ENCODE measurements at regions not wholly inside any gene's neighbourhood (a gene's known extent, or its start where the extent isn't known, plus 50 kb on each side); places are given as distances from the start of the nearest gene placed in this dataset.
"Not testable (repeated sequence)": the region's sequence is repeated elsewhere in the genome, so short reads cannot be mapped to it uniquely, and the experiment has no call there.

DNA sequence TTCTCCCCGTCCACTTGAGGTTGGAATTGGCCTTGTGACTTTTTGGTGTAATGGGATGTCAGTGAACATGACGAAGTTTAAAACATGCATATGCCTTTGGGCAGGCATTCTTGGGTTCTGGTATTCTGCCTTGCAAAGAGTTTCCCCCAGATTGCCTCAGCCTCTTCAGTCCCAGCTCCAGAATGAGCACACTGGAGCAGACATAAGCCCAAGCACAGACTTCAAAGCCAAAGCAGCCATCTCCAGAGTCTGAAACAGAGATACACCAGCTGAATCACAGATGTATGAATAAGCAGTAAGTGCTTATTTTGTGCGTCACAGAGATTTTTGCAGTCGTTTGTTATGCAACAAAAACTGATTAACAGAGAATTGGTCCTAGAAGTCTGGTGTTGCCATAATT is 546.0 kb downstream of the FRK start:
- TF ChIP-seq, protein P1, sequence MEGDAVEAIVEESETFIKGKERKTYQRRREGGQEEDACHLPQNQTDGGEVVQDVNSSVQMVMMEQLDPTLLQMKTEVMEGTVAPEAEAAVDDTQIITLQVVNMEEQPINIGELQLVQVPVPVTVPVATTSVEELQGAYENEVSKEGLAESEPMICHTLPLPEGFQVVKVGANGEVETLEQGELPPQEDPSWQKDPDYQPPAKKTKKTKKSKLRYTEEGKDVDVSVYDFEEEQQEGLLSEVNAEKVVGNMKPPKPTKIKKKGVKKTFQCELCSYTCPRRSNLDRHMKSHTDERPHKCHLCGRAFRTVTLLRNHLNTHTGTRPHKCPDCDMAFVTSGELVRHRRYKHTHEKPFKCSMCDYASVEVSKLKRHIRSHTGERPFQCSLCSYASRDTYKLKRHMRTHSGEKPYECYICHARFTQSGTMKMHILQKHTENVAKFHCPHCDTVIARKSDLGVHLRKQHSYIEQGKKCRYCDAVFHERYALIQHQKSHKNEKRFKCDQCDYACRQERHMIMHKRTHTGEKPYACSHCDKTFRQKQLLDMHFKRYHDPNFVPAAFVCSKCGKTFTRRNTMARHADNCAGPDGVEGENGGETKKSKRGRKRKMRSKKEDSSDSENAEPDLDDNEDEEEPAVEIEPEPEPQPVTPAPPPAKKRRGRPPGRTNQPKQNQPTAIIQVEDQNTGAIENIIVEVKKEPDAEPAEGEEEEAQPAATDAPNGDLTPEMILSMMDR (IDR thresholded peaks at IDR 0.05) = no peak
- H3K4me1 ChIP-seq = no peaks in the 10 kb centered on the region
- intact Hi-C loops (cut with DNase I; ENCODE audit: low total_unique reads) = loop anchor here (5.0 kb wide), 1 partner anchor 1868 kb away; no protein-coding TSS in a partner anchor
- no peak overlapping the region for H3K4me3 ChIP-seq
- no peak overlapping the region for H3K27ac ChIP-seq
- DNase-seq = no peak
- no peaks in the 10 kb centered on the region for H3K27me3 ChIP-seq
- H3K36me3 ChIP-seq = no peaks in the 10 kb centered on the region
- H3K9me3 ChIP-seq = peaks cover 0 to 7% (median 0%) of the 10 kb centered on the region in 3 donors

- no peak overlapping the region for H3K4me3 ChIP-seq
- no peak for DNase-seq
- intact Hi-C loops (cut with DNase I; ENCODE audit: low total_unique reads) = no loop called here
These were observed 547.8 kb downstream of the FRK start for GRCh38 chr6:115512923-115513322.

GRCh38 chr6:115511771-115512170 is 548.9 kb downstream of the FRK start:
- H3K4me1 ChIP-seq = no peaks in the 10 kb centered on the region
- no peaks in the 10 kb centered on the region for H3K27me3 ChIP-seq
- no peak overlapping the region for H3K4me3 ChIP-seq
- DNase-seq = no peak
- no peaks in the 10 kb centered on the region for H3K36me3 ChIP-seq
- intact Hi-C loops (cut with DNase I; ENCODE audit: low total_unique reads) = no loop called here
- TF ChIP-seq, protein P1 (IDR thresholded peaks at IDR 0.05) = no peak
- no peaks in the 10 kb centered on the region for H3K9me3 ChIP-seq
- H3K27ac ChIP-seq = no peak overlapping the region

More at GRCh38 chr6:115512923-115513322, 547.8 kb downstream of the FRK start:
- TF ChIP-seq, protein P1 (IDR thresholded peaks at IDR 0.05) = no peak
- Histone ChIP-seq H3K27me3 (no peaks in the 10 kb centered on the region), H3K9me3 (no peaks in the 10 kb centered on the region), H3K4me1 (no peaks in the 10 kb centered on the region), H3K36me3 (no peaks in the 10 kb centered on the region), H3K27ac (no peak overlapping the region)

DNA sequence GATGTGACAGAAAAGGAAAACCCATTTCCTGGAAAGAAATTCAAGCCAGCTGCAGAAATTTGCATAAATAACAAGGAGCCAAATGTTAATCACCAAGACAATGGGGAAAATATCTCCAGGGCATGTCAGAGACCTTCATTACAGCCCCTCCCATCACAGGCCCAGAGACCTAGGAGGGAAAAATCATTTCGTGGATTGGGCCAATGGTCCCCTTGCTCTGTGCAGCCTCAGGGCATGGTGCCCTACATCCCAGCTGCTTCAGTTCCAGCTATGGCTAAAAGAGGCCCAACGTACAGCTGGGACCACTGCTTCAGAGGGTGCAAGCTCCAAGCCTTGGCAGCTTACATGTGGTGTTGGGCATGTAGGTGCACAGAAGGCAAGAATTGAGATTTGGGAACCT is 558.3 kb downstream of the FRK start:
- H3K9me3 ChIP-seq; H3K4me1 ChIP-seq; H3K36me3 ChIP-seq; intact Hi-C loops (cut with DNase I; ENCODE audit: low total_unique reads); DNase-seq; H3K27ac ChIP-seq; H3K4me3 ChIP-seq; H3K27me3 ChIP-seq: not testable (repeated sequence)

DNA sequence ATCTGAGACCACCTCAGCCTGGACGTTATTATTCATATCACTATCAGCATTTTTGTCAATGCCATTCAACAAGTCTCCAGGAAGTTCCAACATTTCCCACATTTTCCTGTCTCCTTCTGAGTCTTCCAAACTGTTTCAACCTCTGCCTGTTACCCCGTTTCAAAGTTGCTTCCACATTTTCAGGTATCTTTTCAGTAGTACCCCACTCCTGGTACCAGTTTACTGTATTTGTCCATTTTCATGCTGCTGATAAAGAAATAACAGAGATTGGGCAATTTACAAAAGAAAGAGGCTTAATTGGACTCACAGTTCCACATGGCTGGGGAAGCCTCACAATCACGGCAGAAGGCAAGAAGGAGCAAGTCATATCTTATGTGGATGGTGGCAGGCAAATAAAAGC is 565.5 kb downstream of the FRK start:
- Histone ChIP-seq H3K27me3 (no peaks in the 10 kb centered on the region), H3K36me3 (no peaks in the 10 kb centered on the region), H3K9me3 (no peaks in the 10 kb centered on the region), H3K4me1 (no peaks in the 10 kb centered on the region), H3K4me3 (no peak overlapping the region), H3K27ac (no peak overlapping the region)
- DNase-seq = no peak
- TF ChIP-seq, protein P1 (IDR thresholded peaks at IDR 0.05) = no peak
- intact Hi-C loops (cut with DNase I; ENCODE audit: low total_unique reads) = no loop called here

GRCh38 chr6:115487331-115487730 is 573.4 kb downstream of the FRK start:
- H3K36me3 ChIP-seq = no peaks in the 10 kb centered on the region
- H3K9me3 ChIP-seq = no peaks in the 10 kb centered on the region
- no peak overlapping the region for H3K4me3 ChIP-seq
- TF ChIP-seq, protein P1 (IDR thresholded peaks at IDR 0.05) = no peak
- no peaks in the 10 kb centered on the region for H3K27me3 ChIP-seq
- no peak overlapping the region for H3K27ac ChIP-seq
- DNase-seq = no peak
- intact Hi-C loops (cut with DNase I; ENCODE audit: low total_unique reads) = no loop called here
- H3K4me1 ChIP-seq = no peaks in the 10 kb centered on the region
